Peyer's patch (tissue), 4 donors: ENCODE measurements at regions not wholly inside any gene's neighbourhood (a gene's known extent, or its start where the extent isn't known, plus 50 kb on each side); places are given as distances from the start of the nearest gene placed in this dataset.

Source experiments
- DNase-seq, 3 donors: peaks; one replicate each; pipeline ENCODE4 v3.0.0-alpha.2; 2017 to 2019
- H3K27ac ChIP-seq, 4 donors: fragments of 200-600 bp; sonication (generic); one replicate each; pipeline ENCODE4 v1.5.1; 2016 to 2019
- H3K27me3 ChIP-seq, 2 donors: fragments of 200-600 bp; sonication (generic); one replicate each; pipeline ENCODE4 v1.5.1; 2019
- H3K36me3 ChIP-seq, 3 donors: fragments of 200-600 bp; sonication (generic); one replicate each; pipeline ENCODE4 v1.5.1; 2016 to 2019
- H3K4me1 ChIP-seq, 4 donors: fragments of 200-600 bp; sonication (generic); one replicate each; pipeline ENCODE4 v1.5.1; 2016 to 2019
- H3K4me3 ChIP-seq, 4 donors: fragments of 200-600 bp; sonication (generic); 1 replicate in 3 of 4; 2 replicates in 1 of 4; pipeline ENCODE4 v1.5.1; 2016 to 2019; ENCODE audit warnings: mild to moderate bottlenecking in 1 of 4
- H3K9me3 ChIP-seq, 4 donors: fragments of 200-600 bp; sonication (generic); one replicate each; pipeline ENCODE4 v1.5.1; 2016 to 2019; ENCODE audit warnings: mild to moderate bottlenecking in 1 of 4
- CTCF ChIP-seq, 6 experiments: fragments of 450-650 bp in 4 of 6; fragments of 200-600 bp in 2 of 6; sonication (generic) in 1 of 6; IDR thresholded peaks; one replicate each; pipeline ENCODE4 v1.5.1; 2017 to 2019; ENCODE audit warnings: antibody characterized with exemption in 6 of 6, mild to moderate bottlenecking in 3 of 6, moderate library complexity in 1 of 6
- POLR2A ChIP-seq, 2 donors: fragments of 450-650 bp; IDR thresholded peaks; one replicate each; pipeline ENCODE4 v1.5.1; 2017; ENCODE audit warnings: antibody characterized with exemption in 2 of 2, mild to moderate bottlenecking in 2 of 2, moderate library complexity in 2 of 2
- small RNA-seq, 2 donors: library from RNA; depleted of rRNA; stranded (forward); fragments of <200 nt; gene quantifications; one replicate each; pipeline ENCODE3, GENCODE V24; 2016

DNA sequence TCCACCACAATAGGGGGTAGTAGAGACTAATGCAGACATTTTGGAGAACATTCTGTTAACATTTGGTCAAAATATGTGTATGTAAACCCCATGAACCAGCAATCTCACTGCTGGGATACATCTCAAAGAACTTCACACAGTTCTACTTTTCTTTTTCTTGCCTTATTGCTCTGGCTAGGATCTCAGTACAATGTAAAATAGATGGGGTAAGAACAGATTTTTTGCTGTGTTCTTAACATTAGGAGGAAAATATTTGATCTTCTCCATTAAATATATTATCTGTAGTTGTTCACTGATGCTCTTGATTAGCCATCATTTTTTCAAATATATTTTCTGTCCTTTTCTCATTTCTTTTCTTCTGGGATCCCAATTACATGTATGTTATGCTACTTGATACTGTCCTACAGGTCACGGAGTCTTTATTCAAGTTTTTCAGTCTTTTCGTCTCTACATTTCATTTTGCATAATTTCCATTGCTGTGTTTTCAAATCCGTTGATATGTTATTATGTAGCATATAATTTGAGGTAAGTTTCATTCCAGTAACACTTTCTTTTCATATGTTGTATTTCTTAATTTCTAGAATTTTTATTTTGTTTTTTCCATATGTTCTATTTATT, 352.2 kb downstream of the ZNF521 start:
- Histone ChIP-seq H3K4me3 (no peak overlapping the region), H3K4me1 (no peaks in the 10 kb centered on the region), H3K27ac (no peak overlapping the region), H3K9me3 (no peaks in the 10 kb centered on the region), H3K27me3 (no peaks in the 10 kb centered on the region), H3K36me3 (no peaks in the 10 kb centered on the region)
- TF ChIP-seq CTCF (IDR thresholded peaks at IDR 0.05) (no peak), POLR2A (IDR thresholded peaks at IDR 0.05) (no peak)
- no peak for DNase-seq

DNA sequence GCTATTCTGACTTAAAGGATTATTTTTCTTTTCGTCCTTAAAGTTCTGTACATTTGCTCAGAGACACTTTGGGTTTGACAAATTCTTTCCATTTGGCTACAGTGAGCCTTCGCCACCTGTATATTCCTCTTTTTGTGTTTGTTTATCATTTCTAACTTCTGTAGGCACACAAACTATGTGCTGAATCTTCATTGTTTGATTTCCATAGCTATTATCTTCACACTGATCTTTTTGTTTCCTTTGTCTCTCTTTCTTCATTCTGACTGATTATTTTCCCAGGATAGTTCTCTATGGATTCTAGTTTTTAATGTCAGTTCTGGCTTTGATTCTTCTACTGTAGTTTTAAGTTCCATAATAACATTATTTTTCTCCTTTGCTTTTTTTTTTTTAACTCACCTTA, 350.2 kb downstream of the ZNF521 start:
- no peaks in the 10 kb centered on the region for H3K36me3 ChIP-seq
- no peaks in the 10 kb centered on the region for H3K27me3 ChIP-seq
- TF ChIP-seq POLR2A (IDR thresholded peaks at IDR 0.05) (no peak), CTCF (IDR thresholded peaks at IDR 0.05) (no peak)
- no peak overlapping the region for H3K27ac ChIP-seq
- no peaks in the 10 kb centered on the region for H3K4me1 ChIP-seq
- H3K9me3 ChIP-seq, result no peaks in the 10 kb centered on the region
- DNase-seq, result no peak
- H3K4me3 ChIP-seq, result no peak overlapping the region

GRCh38 chr18:25005541-25006403, 346.2 kb downstream of the ZNF521 start:
- H3K27me3 ChIP-seq, result no peaks in the 10 kb centered on the region
- DNase-seq, result no peak
- H3K4me1 ChIP-seq, result no peaks in the 10 kb centered on the region
- H3K9me3 ChIP-seq, result no peaks in the 10 kb centered on the region
- H3K27ac ChIP-seq, result no peak overlapping the region
- H3K4me3 ChIP-seq, result no peak overlapping the region
- no peak for TF ChIP-seq POLR2A (IDR thresholded peaks at IDR 0.05)
- no peak for TF ChIP-seq CTCF (IDR thresholded peaks at IDR 0.05)
- no peaks in the 10 kb centered on the region for H3K36me3 ChIP-seq

DNA sequence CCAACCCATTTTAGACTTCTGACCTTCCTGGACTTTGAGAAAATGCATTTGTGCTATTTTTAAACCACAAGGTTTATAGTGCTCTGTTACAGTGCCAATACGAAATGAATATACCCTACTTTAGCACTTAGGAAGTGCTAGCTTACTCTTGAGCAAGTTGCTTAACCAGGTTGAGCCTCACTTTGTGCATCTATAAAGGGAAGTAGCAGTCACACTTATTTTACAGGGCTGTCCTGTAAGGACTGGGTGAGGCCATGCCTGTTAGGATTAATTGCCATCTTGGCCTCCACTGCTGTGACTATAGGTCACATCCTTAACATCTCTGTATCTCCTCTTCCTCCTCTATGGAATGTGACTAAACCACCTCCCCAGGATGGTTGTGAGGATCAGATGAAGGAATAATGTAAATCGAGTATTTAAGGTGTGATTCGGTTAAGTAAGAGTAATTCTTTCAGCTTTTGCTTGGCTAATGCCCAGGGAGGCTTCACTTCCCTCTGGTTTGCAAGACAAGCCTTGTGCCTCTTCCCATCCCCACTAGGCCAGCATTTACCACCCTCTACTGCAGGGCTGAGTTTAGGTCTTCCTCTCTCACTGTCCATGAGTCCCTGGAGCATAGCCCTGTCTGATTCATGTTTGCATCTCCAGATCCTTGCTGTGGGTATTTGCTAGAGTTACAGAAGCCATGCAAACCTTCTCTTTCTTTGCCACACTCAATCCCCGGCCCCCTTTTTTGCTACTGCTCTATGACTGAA, 341.2 kb downstream of the ZNF521 start:
- H3K4me3 ChIP-seq, result no peak overlapping the region
- no peaks in the 10 kb centered on the region for H3K4me1 ChIP-seq
- H3K27ac ChIP-seq, result no peak overlapping the region
- H3K9me3 ChIP-seq, result no peaks in the 10 kb centered on the region
- no peak for DNase-seq
- no peak for TF ChIP-seq CTCF (IDR thresholded peaks at IDR 0.05)
- TF ChIP-seq POLR2A (IDR thresholded peaks at IDR 0.05), result no peak
- H3K27me3 ChIP-seq, result no peaks in the 10 kb centered on the region
- H3K36me3 ChIP-seq, result no peaks in the 10 kb centered on the region

Small RNA genes lying in the stretch of these regions (small RNA-seq; reads per million reads assigned to genes)
- gene PPIAP57, result 0 reads per million in 2 donors
